ENCODE measurements at regions not wholly inside any gene's neighbourhood (a gene's known extent, or its start where the extent isn't known, plus 50 kb on each side); places are given as distances from the start of the nearest gene placed in this dataset.
A peak's percentile ranks its signal among the peaks of the same experiment; 100 is the strongest.
"Not testable (repeated sequence)": the region's sequence is repeated elsewhere in the genome, so short reads cannot be mapped to it uniquely, and the experiment has no call there.

- ATAC-seq (no peak), DNase-seq (no peak)
- Mint-ChIP-seq H3K27ac (no peak overlapping the region), H3K4me1 (peaks cover 0 to 4% of the 10 kb centered on the region in 2 donors), H3K4me3 (no peak overlapping the region), H3K36me3 (no peaks in the 10 kb centered on the region), H3K9me3 (no peaks in the 10 kb centered on the region), H3K27me3 (ENCODE audit: low read depth in 2 of 2) (peaks cover 22 to 32% of the 10 kb centered on the region in 2 donors)
- H3K9me3 ChIP-seq (ENCODE audit: control insufficient read depth, insufficient read depth, low read length): no peaks in the 10 kb centered on the region
- H3K4me3 ChIP-seq (ENCODE audit: low read length): no peak overlapping the region
- H3K27ac ChIP-seq (ENCODE audit: low read length): no peak overlapping the region
- TF ChIP-seq CTCF (IDR thresholded peaks at IDR 0.05): no peak
- no peaks in the 10 kb centered on the region for H3K36me3 ChIP-seq (ENCODE audit: control insufficient read depth, insufficient read depth, low read length)
- intact Hi-C loops (cut with micrococcal nuclease): no loop called here
- no peaks in the 10 kb centered on the region for H3K27me3 ChIP-seq (ENCODE audit: control insufficient read depth, insufficient read depth, low read length)
- H3K4me1 ChIP-seq (ENCODE audit: control insufficient read depth, insufficient read depth, low read length): peaks cover 7% of the 10 kb centered on the region
Observed at GRCh38 chr22:22377335-22377734, 131.2 kb downstream of the ZNF280B start.

GRCh38 chr22:22378446-22379415 is 129.8 kb downstream of the ZNF280B start:
- Mint-ChIP-seq H3K27ac (no peak overlapping the region), H3K4me1 (peaks cover 0 to 4% of the 10 kb centered on the region in 2 donors), H3K4me3 (no peak overlapping the region), H3K27me3 (ENCODE audit: low read depth in 2 of 2) (peaks cover 29 to 34% of the 10 kb centered on the region in 2 donors), H3K9me3 (no peaks in the 10 kb centered on the region), H3K36me3 (no peaks in the 10 kb centered on the region)
- no peaks in the 10 kb centered on the region for H3K36me3 ChIP-seq (ENCODE audit: control insufficient read depth, insufficient read depth, low read length)
- DNase-seq (no peak), ATAC-seq (no peak)
- no peak overlapping the region for H3K27ac ChIP-seq (ENCODE audit: low read length)
- 85% methylated on average over 7 of the region's 8 CpGs for WGBS (ENCODE audit: insufficient coverage)
- intact Hi-C loops (cut with micrococcal nuclease): no loop called here
- H3K27me3 ChIP-seq (ENCODE audit: control insufficient read depth, insufficient read depth, low read length): no peaks in the 10 kb centered on the region
- no peaks in the 10 kb centered on the region for H3K9me3 ChIP-seq (ENCODE audit: control insufficient read depth, insufficient read depth, low read length)
- peaks cover 7% of the 10 kb centered on the region for H3K4me1 ChIP-seq (ENCODE audit: control insufficient read depth, insufficient read depth, low read length)
- TF ChIP-seq CTCF (IDR thresholded peaks at IDR 0.05): no peak
- H3K4me3 ChIP-seq (ENCODE audit: low read length): no peak overlapping the region

GRCh38 chr22:22380098-22381030 is 128.2 kb downstream of the ZNF280B start:
- peak overlapping the region; percentile 35 for H3K27ac ChIP-seq (ENCODE audit: low read length)
- peaks cover 7% of the 10 kb centered on the region for H3K4me1 ChIP-seq (ENCODE audit: control insufficient read depth, insufficient read depth, low read length)
- H3K36me3 ChIP-seq (ENCODE audit: control insufficient read depth, insufficient read depth, low read length): no peaks in the 10 kb centered on the region
- no peaks in the 10 kb centered on the region for H3K36me3 Mint-ChIP-seq
- H3K27ac Mint-ChIP-seq: no peak overlapping the region
- H3K9me3 Mint-ChIP-seq: no peaks in the 10 kb centered on the region
- H3K27me3 ChIP-seq (ENCODE audit: control insufficient read depth, insufficient read depth, low read length): no peaks in the 10 kb centered on the region
- DNase-seq (no peak), ATAC-seq (peak in 1 of 3 donors; percentile 18)
- peaks cover 0 to 4% of the 10 kb centered on the region in 2 donors for H3K4me1 Mint-ChIP-seq
- H3K27me3 Mint-ChIP-seq (ENCODE audit: low read depth in 2 of 2): peaks cover 24 to 37% of the 10 kb centered on the region in 2 donors
- H3K4me3 ChIP-seq (ENCODE audit: low read length): no peak overlapping the region
- no peak overlapping the region for H3K4me3 Mint-ChIP-seq
- WGBS (ENCODE audit: insufficient coverage): 40% methylated on average over 11 of the region's 11 CpGs
- no peak for TF ChIP-seq CTCF (IDR thresholded peaks at IDR 0.05)
- H3K9me3 ChIP-seq (ENCODE audit: control insufficient read depth, insufficient read depth, low read length): no peaks in the 10 kb centered on the region
- intact Hi-C loops (cut with micrococcal nuclease): no loop called here

GRCh38 chr22:22381292-22381691 is 127.2 kb downstream of the ZNF280B start:
- H3K4me3 ChIP-seq (ENCODE audit: low read length); H3K27ac Mint-ChIP-seq; H3K36me3 ChIP-seq (ENCODE audit: control insufficient read depth, insufficient read depth, low read length); H3K27ac ChIP-seq (ENCODE audit: low read length); intact Hi-C loops (cut with micrococcal nuclease); H3K4me1 Mint-ChIP-seq; H3K4me1 ChIP-seq (ENCODE audit: control insufficient read depth, insufficient read depth, low read length); H3K9me3 ChIP-seq (ENCODE audit: control insufficient read depth, insufficient read depth, low read length); ATAC-seq; H3K27me3 ChIP-seq (ENCODE audit: control insufficient read depth, insufficient read depth, low read length); DNase-seq; H3K36me3 Mint-ChIP-seq; H3K4me3 Mint-ChIP-seq; H3K9me3 Mint-ChIP-seq: not testable (repeated sequence)
- 70% methylated on average over 2 of the region's 2 CpGs for WGBS (ENCODE audit: insufficient coverage)
- H3K27me3 Mint-ChIP-seq (ENCODE audit: low read depth in 2 of 2): peaks cover 23 to 44% of the 10 kb centered on the region in 2 donors

Measured in natural killer cell (primary cell).